ENCODE measurements at regions not wholly inside any gene's neighbourhood (a gene's known extent, or its start where the extent isn't known, plus 50 kb on each side); places are given as distances from the start of the nearest gene placed in this dataset.

DNA sequence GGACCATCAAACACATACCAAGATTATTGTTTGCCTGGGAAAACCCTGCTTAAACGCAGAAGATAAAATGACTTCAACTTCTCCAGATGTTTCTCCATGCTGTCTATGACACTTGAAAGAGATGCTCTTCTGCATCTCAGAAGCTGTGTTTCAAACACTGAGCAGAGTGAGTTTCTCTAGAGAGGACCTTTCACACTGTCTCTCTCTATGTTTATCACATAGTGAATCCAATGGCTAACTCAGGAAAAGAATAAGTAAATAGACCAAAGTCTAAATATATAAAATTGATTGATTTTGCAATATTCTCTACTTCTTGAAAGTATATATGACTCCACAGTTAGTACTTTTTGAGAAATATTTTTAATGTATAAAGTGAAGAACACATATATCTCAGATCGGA lies 325.6 kb upstream of the USP15 start:
- no peak for TF ChIP-seq CTCF (IDR thresholded peaks at IDR 0.05)
- no peak for TF ChIP-seq POLR2A (IDR thresholded peaks at IDR 0.05)
